ENCODE measurements at regions not wholly inside any gene's neighbourhood (a gene's known extent, or its start where the extent isn't known, plus 50 kb on each side); places are given as distances from the start of the nearest gene placed in this dataset.

GRCh38 chr1:4531842-4532241, 122.6 kb upstream of the AJAP1 start:
- no peak for TF ChIP-seq CTCF (IDR thresholded peaks at IDR 0.05)
- no peak for TF ChIP-seq POLR2A (IDR thresholded peaks at IDR 0.05)

All from right lobe of liver (tissue), 4 donors.